H1 (cell line): ENCODE measurements at regions not wholly inside any gene's neighbourhood (a gene's known extent, or its start where the extent isn't known, plus 50 kb on each side); places are given as distances from the start of the nearest gene placed in this dataset.

Experiments
- CTCF ChIP-seq, 3 experiments: IDR thresholded peaks; 1 replicate in 2 of 3; 2 replicates in 1 of 3; pipeline versions ENCODE4 v1.5.1 to v1.6.1; 2011; ENCODE audit warnings: low read length in 3 of 3, mild to moderate bottlenecking in 3 of 3, inconsistent platforms in 2 of 3, low read depth in 1 of 3, moderate library complexity in 1 of 3; ENCODE audit not compliant: insufficient read depth in 1 of 3; ENCODE audit errors: control extremely low read depth in 1 of 3
- EZH2 ChIP-seq: fragments of 200-600 bp; sonication (generic); IDR thresholded peaks from 2 replicates; pipeline ENCODE4 v1.7.1; 2012; ENCODE audit warnings: low read depth, mild to moderate bottlenecking, moderate library complexity, low read length, inconsistent platforms; ENCODE audit not compliant: severe bottlenecking
- HDAC2 ChIP-seq, 2 experiments: fragments of 300-600 bp in 1 of 2; sonication (generic) in 1 of 2; IDR thresholded peaks; 2 replicates each; pipeline ENCODE4 v1.6.1; 2011 to 2012; ENCODE audit warnings: low read depth in 2 of 2, low read length in 2 of 2, mild to moderate bottlenecking in 2 of 2, moderate library complexity in 2 of 2, borderline replicate concordance in 1 of 2, inconsistent platforms in 1 of 2

DNA sequence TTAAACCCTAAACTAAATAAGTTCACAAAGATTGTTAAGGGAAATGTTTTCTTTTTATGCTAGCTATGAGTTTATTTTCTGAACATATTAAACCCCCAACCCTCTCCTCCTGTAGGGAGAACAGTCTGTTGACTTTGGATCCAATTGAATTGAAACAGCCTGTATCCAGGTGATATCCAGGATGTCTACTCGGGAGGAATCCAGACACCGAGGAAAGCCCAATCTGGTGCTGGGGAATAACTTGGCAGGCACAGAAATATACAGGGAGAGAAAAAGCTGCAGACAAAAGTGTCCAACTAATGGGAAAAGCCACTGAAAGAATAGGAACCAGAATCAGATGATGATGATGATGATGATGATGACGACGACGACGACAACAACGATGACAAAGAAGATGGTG lies 93.9 kb upstream of the API5 start (continued):
- TF ChIP-seq EZH2 (no peak), HDAC2 (IDR thresholded peaks at IDR 0.05; ENCODE audit: borderline replicate concordance in 1 of 2, low read depth in 2 of 2, low read length in 2 of 2) (no peak), CTCF (IDR thresholded peaks at IDR 0.05; ENCODE audit: control extremely low read depth in 1 of 3, insufficient read depth in 1 of 3, low read depth in 1 of 3, low read length in 3 of 3) (no peak)
